Astrocyte (in vitro differentiated cells and primary cell): ENCODE measurements at regions not wholly inside any gene's neighbourhood (a gene's known extent, or its start where the extent isn't known, plus 50 kb on each side); places are given as distances from the start of the nearest gene placed in this dataset.
"Not testable (repeated sequence)": the region's sequence is repeated elsewhere in the genome, so short reads cannot be mapped to it uniquely, and the experiment has no call there.

ENCODE experiments used
- DNase-seq: peaks from one replicate; pipeline ENCODE4 v3.0.0-alpha.2; 2010; ENCODE audit warnings: low read depth
- FAIRE-seq: peaks from 2 replicates; lab custom pipeline; 2011; peaks lifted over from hg19 to GRCh38; lab: Jason Lieb, UNC
- H2AFZ ChIP-seq: 2 replicates; pipeline ENCODE4 v1.6.0; 2012; ENCODE audit warnings: low read depth, low read length, inconsistent platforms
- H3K27ac ChIP-seq: 2 replicates; pipeline ENCODE4 v1.5.1; 2011; ENCODE audit warnings: low read depth, low read length, inconsistent platforms
- H3K27me3 ChIP-seq: 2 replicates; pipeline ENCODE4 v1.6.0; 2011; ENCODE audit warnings: low read length, inconsistent platforms; ENCODE audit not compliant: insufficient read depth
- H3K36me3 ChIP-seq: 2 replicates; pipeline ENCODE4 v1.5.1; 2011; ENCODE audit warnings: low read length, inconsistent platforms; ENCODE audit not compliant: insufficient read depth
- H3K4me1 ChIP-seq: 2 replicates; pipeline ENCODE4 v1.5.1; 2011; ENCODE audit warnings: low read length, inconsistent platforms; ENCODE audit not compliant: insufficient read depth
- H3K4me2 ChIP-seq: 2 replicates; pipeline ENCODE4 v1.6.0; 2012; ENCODE audit warnings: low read length, inconsistent platforms
- H3K4me3 ChIP-seq: 2 replicates; pipeline ENCODE4 v1.5.1; 2011; ENCODE audit warnings: low read depth, mild to moderate bottlenecking, low read length, inconsistent platforms; ENCODE audit not compliant: insufficient read depth
- H3K79me2 ChIP-seq: 2 replicates; pipeline ENCODE4 v1.6.0; 2012; ENCODE audit warnings: mild to moderate bottlenecking, low read length, inconsistent platforms; ENCODE audit not compliant: insufficient read depth
- H3K9ac ChIP-seq: 2 replicates; pipeline ENCODE4 v1.6.0; 2012; ENCODE audit warnings: mild to moderate bottlenecking, low read length, inconsistent platforms
- H3K9me3 ChIP-seq: 2 replicates; pipeline ENCODE4 v1.5.1; 2012; ENCODE audit warnings: low read depth, mild to moderate bottlenecking, low read length, inconsistent platforms; ENCODE audit not compliant: insufficient read depth
- H4K20me1 ChIP-seq: 2 replicates; pipeline ENCODE4 v1.6.0; 2012; ENCODE audit warnings: low read length, inconsistent platforms; ENCODE audit not compliant: insufficient read depth
- H3K27ac Mint-ChIP-seq: one replicate; pipeline ENCODE4 v1.8.0; 2021; ENCODE audit warnings: mild to moderate bottlenecking, mixed read lengths; ENCODE audit not compliant: unreplicated experiment
- H3K27me3 Mint-ChIP-seq: one replicate; pipeline ENCODE4 v1.8.0; 2021; ENCODE audit warnings: low read depth, mixed read lengths; ENCODE audit not compliant: unreplicated experiment
- H3K36me3 Mint-ChIP-seq: one replicate; pipeline ENCODE4 v1.8.0; 2021; ENCODE audit warnings: low read depth, mixed read lengths; ENCODE audit not compliant: unreplicated experiment
- H3K4me1 Mint-ChIP-seq: one replicate; pipeline ENCODE4 v1.8.0; 2021; ENCODE audit warnings: low read depth, mixed read lengths; ENCODE audit not compliant: unreplicated experiment
- H3K4me3 Mint-ChIP-seq: one replicate; pipeline ENCODE4 v1.8.0; 2021; ENCODE audit warnings: mild to moderate bottlenecking, moderate library complexity, mixed read lengths; ENCODE audit not compliant: unreplicated experiment
- H3K9me3 Mint-ChIP-seq: one replicate; pipeline ENCODE4 v1.8.0; 2021; ENCODE audit warnings: mild to moderate bottlenecking, mixed read lengths; ENCODE audit not compliant: unreplicated experiment
- CTCF ChIP-seq: IDR thresholded peaks from 2 replicates; pipeline ENCODE4 v1.5.1; 2011; ENCODE audit warnings: low read depth, mild to moderate bottlenecking, inconsistent platforms, low read length, moderate library complexity; ENCODE audit not compliant: insufficient read depth
- EZH2 ChIP-seq: IDR thresholded peaks from 2 replicates; pipeline ENCODE4 v1.6.1; 2012; ENCODE audit warnings: mild to moderate bottlenecking, low read length, inconsistent platforms; ENCODE audit not compliant: insufficient read depth

GRCh38 chr1:121525355-121525754 lies 340.6 kb downstream of the SRGAP2C start:
- Histone ChIP-seq H3K4me2 (no peak overlapping the region), H3K9ac (no peak overlapping the region), H3K27ac (no peak overlapping the region), H4K20me1 (no peaks in the 10 kb centered on the region), H3K27me3 (no peaks in the 10 kb centered on the region), H2AFZ (no peak overlapping the region), H3K36me3 (no peaks in the 10 kb centered on the region), H3K9me3 (no peaks in the 10 kb centered on the region), H3K4me1 (no peaks in the 10 kb centered on the region), H3K4me3 (no peak overlapping the region), H3K79me2 (no peaks in the 10 kb centered on the region)
- TF ChIP-seq EZH2, result no peak
- TF ChIP-seq CTCF, result no peak
- H3K27me3 Mint-ChIP-seq, result peaks cover under 1% of the 10 kb centered on the region
- peaks cover 10% of the 10 kb centered on the region for H3K4me1 Mint-ChIP-seq
- DNase-seq (no peak), FAIRE-seq (no peak)
- H3K4me3 Mint-ChIP-seq, result no peak overlapping the region
- H3K36me3 Mint-ChIP-seq, result peaks cover 3% of the 10 kb centered on the region
- no peak overlapping the region for H3K27ac Mint-ChIP-seq
- H3K9me3 Mint-ChIP-seq, result no peaks in the 10 kb centered on the region

GRCh38 chr1:121528958-121529357 lies 344.2 kb downstream of the SRGAP2C start:
- H3K36me3 ChIP-seq, H3K4me3 Mint-ChIP-seq, H3K4me1 ChIP-seq, H3K36me3 Mint-ChIP-seq, H3K9me3 ChIP-seq, H3K27me3 Mint-ChIP-seq, H3K4me3 ChIP-seq, H3K79me2 ChIP-seq, H3K9ac ChIP-seq, FAIRE-seq, H4K20me1 ChIP-seq, H3K27me3 ChIP-seq, H2AFZ ChIP-seq, H3K27ac ChIP-seq, H3K4me2 ChIP-seq, H3K9me3 Mint-ChIP-seq: not testable (repeated sequence)
- Mint-ChIP-seq H3K27ac (peak overlapping the region; percentile 34), H3K4me1 (peaks cover 10% of the 10 kb centered on the region)
- DNase-seq, result peak; percentile 2

DNA sequence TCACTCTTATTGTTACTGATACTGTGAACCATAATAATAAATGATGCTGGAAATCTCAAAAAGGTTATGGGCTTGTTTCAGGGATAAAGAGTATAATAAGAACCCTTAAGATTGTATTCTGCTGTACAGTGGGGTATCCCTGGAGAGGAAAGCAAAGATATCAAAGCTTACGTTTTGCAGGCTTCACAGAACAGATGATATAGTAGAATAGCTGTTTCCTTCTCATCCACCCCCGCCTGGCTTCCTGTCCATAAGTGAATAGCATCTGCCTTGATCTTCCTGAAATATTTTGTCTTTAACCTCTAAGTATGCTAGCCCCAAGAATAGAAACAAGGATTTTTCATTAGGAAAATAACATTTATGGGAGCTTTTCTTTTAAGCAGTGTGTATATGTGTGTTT lies 345.3 kb downstream of the SRGAP2C start:
- not testable (repeated sequence) for FAIRE-seq, H3K27me3 ChIP-seq, H3K9ac ChIP-seq, H3K36me3 Mint-ChIP-seq, H3K27me3 Mint-ChIP-seq, H3K4me3 ChIP-seq, H3K79me2 ChIP-seq, DNase-seq, H2AFZ ChIP-seq, H3K9me3 Mint-ChIP-seq, H3K4me3 Mint-ChIP-seq, H3K4me2 ChIP-seq, H3K27ac Mint-ChIP-seq, H3K36me3 ChIP-seq, H3K4me1 ChIP-seq, H4K20me1 ChIP-seq, H3K27ac ChIP-seq, H3K9me3 ChIP-seq
- H3K4me1 Mint-ChIP-seq, result peaks cover 10% of the 10 kb centered on the region

DNA sequence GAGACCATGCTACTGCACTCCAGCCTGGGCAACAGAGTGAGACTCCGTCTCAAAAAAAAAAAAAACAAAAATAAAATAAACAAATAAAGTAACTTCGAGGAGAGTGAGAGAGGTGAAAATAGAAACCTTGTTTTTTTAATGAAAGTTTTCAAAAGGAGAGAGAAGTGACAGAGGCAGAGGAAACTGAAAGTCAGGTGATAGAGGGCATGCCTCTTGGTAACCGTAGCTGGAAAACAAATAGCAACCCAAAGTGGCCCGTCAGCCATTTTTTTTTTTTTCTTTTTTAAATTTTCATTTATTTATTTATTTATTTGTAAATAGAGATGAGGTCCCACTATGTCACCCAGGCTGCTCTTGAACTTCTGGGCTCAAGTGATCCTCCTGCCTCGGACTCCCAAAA lies 347.0 kb downstream of the SRGAP2C start:
- not testable (repeated sequence) for H2AFZ ChIP-seq, H3K27ac Mint-ChIP-seq, FAIRE-seq, H3K27ac ChIP-seq, DNase-seq, H3K9ac ChIP-seq, H3K79me2 ChIP-seq, H3K9me3 Mint-ChIP-seq, H3K4me3 Mint-ChIP-seq, H3K36me3 Mint-ChIP-seq, H3K27me3 Mint-ChIP-seq, H3K36me3 ChIP-seq, H4K20me1 ChIP-seq, H3K4me2 ChIP-seq, H3K9me3 ChIP-seq, H3K27me3 ChIP-seq, H3K4me1 ChIP-seq, H3K4me3 ChIP-seq
- H3K4me1 Mint-ChIP-seq, result peaks cover 10% of the 10 kb centered on the region

DNA sequence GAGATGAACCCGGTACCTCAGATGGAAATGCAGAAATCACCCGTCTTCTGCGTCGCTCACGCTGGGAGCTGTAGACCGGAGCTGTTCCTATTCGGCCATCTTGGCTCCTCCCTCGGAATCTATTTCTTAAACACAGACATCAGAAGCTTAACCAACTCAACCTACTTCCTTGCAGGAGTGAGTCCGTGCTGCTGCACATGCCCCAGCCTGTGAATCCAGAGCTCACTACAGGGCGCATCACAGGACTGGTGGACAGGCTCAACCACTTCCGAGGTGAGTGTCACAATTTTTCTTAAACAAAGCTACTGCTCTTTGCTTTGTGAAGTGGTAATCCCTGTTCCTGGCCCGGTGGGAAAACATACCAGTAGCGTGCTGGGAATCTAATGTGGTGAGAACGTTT lies 353.4 kb downstream of the SRGAP2C start:
- not testable (repeated sequence) for H2AFZ ChIP-seq, H3K36me3 ChIP-seq, H3K4me2 ChIP-seq, H3K9ac ChIP-seq, FAIRE-seq, H3K4me3 Mint-ChIP-seq, H3K4me1 ChIP-seq, H3K9me3 ChIP-seq, H3K27me3 Mint-ChIP-seq, H3K36me3 Mint-ChIP-seq, H3K79me2 ChIP-seq, H3K27me3 ChIP-seq, DNase-seq, H4K20me1 ChIP-seq, H3K4me1 Mint-ChIP-seq, H3K4me3 ChIP-seq, H3K9me3 Mint-ChIP-seq, H3K27ac Mint-ChIP-seq, H3K27ac ChIP-seq
